HG03571 (cell line): ENCODE measurements at regions not wholly inside any gene's neighbourhood (a gene's known extent, or its start where the extent isn't known, plus 50 kb on each side); places are given as distances from the start of the nearest gene placed in this dataset.

ENCODE experiments used
- ATAC-seq: cut with Tn5 transposase; IDR thresholded peaks from one replicate; pipeline ENCODE4 v1.9.1; 2021; ENCODE audit not compliant: unreplicated experiment

DNA sequence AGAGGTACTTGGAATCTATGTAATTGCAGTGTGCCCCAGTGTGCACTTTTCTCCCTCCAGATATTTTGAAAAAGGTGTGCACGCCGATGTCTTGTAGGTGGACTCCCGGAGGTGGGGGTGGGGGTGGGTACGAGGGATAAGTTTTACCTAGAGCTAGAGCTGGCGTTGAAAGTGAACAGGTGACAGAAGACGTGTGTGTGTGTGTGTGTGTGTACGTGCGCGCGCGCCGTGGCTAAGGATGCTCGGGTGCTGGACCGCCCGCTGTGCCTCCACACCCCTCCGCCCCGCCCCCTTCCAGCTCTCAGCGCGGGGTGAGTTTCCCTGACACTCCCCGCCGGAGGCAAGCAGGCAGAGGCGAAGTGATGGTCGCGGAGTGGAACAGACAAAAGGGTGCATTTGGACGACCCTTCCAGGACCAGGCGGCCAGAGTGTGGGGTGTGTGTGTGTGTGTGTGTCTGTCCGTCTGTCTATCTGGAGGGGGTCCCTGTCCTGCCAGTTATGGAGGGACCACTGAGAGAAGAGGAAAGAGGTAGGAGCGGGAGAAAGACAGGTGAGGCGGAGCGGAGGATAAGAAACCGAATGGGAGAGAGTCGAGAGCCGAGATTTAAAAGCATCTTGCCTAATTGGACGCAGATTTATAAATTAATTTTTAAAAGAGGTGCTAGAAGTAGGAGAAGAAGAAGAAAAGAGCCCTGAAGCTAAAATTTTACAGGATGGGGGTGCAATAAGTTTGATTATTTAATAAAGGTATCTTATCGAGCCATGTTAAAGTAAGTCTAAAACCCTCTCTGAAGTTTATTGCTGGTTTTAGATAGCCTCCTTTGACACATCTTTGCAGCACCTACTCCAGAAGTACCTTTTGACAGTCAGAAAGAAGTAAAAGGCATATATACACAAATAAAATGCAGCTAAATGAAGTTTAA is 335.8 kb upstream of the THRB start:
- ATAC-seq = no peak

DNA sequence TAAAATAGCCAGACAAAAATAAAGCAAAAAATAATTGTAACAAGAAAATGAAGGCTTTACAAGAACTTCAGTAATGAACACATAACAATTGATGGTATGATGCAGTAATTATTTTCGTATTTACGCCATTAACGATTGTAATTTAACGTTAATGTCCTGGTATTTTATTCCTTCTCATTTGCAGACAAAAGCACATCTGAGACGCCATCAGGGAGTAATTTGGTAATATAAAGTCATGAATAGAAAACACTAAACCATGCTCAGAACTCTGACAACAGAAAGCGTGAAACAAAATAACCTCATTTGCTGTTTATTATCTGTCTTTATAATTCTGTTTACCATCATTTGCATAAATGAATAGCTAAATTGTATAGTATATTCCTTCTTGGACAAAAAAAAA is 336.6 kb upstream of the THRB start:
- ATAC-seq = no peak

DNA sequence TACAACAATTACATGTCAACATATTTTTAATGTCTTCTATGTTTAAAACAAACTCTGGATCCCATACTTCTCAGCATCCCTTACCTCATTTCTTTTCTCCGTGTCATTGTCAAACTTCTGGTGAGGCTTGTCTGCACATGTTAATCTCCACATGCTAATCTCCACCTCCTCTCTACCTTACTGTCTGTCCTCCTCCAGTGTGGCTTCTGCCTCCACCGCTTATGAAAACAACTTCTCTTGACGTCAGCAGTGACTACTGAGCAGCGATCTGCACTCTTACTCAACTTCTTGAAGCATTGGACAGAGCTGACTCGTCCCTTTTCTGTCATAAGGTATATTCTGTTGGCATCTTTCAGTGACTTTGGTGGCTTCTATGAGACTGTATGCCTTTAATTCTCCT is 338.2 kb upstream of the THRB start:
- ATAC-seq = no peak

DNA sequence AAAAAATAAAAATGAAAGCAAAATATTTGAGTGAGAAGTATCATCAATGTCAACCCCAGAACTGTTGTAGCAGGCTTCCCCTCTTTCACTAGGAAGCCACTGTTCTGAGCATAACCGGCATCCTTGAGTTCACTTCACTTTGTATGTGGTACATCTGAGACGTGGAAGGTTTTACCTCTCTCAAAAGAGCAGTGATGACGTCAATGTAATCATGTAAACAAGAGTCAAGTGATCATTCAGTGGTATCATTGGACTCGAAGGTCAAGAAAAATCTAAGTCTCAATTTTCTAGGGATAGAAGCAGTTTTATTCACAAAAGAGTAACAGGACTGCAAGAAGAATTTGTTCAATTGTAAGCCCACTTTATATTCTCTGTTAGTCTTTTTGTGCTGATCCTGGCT is 339.8 kb upstream of the THRB start:
- no peak for ATAC-seq

DNA sequence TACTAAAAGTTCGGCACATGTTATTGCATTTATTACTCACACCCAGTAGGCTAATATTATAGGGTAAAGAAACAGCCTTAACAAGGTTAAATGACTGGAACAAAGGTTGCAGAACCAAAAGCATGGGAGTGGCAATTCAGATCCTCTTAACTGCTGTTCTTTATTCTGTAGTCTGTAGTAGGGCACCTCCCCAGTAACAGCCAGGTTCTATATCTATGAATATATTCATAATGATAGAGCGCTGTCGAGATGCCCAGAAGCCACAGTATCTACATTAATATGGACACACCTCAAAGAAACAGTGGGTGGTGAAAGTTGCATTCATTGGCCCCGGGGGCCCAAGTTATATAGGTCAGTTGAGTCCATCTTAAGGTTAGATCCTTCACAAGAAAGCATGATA is 340.9 kb upstream of the THRB start:
- ATAC-seq = no peak

DNA sequence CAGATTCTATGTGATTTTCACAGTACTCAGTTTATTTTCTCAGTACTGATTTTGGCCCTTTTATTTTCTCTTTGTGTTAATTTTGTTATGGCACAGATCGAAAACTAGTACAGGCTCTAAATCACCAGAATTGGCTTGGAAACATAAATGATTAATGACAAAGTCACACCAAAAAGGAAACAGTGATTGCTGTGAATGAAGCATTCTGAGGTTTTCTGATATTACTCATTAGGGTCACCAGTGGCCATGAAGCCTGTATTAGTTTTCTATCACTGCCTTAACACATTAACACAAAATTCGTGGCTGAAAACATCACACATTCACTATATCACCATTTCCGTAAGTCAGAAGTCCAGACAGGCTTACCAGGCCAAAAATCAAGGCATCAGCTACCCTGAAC is 343.0 kb upstream of the THRB start:
- ATAC-seq = no peak

DNA sequence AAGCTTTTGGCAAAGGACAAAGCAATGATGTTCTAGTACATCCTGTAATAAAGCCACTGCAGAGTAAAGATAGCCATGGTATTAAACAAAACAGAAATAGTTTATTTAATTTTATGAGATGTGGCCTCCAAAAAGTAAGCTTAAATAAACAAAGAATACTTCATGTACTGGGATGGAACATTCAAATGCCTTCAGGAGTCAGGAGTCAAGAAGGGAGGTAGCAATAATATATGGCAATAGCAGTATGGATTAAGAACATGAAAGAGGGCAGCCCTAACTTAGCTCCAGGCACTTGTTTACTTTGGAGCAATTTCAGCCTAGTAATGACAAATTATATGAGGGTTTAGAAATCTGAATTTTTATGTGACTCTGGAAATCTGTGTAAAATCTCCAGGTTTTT is 343.9 kb upstream of the THRB start:
- no peak for ATAC-seq

DNA sequence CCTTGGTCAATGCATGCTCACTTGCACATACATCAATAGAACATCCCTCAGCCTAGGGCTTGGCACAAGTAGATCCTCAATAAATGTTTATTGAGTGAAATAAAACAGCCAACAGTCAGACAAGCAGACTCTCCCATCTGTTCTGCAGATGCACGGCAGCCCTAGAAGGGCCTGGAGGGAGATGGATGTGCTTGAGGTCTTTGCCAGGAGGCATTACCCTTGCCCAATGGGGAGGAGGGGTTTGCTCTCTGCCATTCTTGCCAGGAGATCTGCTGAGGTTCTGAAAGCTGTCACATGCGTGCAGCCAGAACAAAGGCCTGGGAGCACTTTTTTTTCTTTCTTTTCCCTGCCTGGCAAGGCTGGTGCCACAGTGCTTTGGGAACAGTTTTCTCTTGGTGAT is 349.3 kb upstream of the THRB start:
- ATAC-seq = no peak

DNA sequence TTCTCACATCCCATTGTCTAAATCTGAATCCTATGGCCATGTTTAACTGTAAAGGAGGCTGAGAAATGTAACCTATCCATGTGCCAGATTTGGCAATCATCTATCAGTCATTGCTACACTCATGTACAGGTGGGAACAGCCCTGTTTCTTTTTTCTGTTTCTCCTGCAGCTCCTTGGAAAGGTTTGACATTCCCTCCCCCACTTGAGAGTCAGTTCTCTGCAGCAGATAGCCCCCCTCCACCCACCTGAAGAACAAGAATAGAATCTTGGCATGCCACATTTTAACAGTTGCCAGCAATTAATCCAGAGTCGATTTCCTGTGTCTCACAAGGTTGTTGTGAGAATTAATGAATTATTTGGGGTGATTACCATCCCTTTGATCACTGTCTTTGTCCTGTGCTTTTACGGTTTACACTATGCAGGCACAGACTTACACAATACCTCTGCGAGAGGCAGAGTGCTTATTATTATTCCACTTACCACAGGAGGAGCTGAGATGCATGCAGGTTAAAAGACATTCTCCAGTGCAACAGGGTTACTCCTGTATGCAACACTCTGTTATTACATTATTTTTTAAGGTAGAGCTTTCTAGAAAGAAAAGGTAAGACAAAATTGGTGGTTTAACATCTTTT is 351.0 kb upstream of the THRB start:
- no peak for ATAC-seq

DNA sequence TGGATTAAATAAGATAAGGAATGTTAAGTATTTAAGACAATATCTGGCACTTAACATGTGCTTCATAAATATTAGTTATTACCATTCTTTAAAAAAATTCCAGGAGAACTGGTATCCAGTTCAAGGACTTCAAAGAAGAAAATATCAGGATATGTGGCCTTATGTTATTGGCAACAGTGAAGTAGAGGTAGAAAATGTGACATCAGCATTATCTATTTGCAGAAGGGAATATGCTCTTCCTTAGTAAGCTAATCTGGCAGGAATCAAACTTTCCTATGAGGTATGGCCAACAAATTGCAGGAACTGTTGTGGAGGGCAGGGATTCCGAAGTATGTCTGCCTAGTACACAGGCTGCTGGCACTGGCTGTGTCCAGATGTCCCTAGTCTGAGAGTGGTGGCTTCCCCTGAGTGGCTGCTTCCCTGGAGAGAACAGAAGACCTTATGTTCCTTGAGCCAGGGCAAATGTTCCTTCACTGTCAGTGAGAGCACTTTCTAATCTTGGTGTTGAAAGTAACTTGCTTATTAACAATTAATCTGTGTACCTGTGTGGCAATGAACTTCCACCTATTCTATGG is 351.7 kb upstream of the THRB start:
- ATAC-seq = no peak

DNA sequence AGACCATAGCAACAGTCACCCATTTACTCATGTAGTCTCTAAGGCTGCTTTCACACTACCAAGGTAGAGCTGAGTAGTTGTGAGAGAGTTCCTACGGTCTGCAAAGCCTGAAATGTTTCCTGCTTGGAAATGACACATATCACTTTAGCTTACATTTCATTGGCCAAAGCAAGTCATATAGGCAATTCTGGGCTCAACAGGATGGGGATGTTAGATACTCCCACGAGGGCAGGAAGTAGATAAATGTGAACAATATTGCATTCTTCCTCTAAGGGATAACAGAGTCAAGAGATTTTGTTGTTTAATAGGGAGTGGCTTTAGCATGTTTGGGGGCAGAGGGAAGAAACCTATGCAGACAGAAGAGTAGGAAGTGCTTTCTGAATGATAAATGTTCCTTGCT is 355.6 kb upstream of the THRB start:
- no peak for ATAC-seq

DNA sequence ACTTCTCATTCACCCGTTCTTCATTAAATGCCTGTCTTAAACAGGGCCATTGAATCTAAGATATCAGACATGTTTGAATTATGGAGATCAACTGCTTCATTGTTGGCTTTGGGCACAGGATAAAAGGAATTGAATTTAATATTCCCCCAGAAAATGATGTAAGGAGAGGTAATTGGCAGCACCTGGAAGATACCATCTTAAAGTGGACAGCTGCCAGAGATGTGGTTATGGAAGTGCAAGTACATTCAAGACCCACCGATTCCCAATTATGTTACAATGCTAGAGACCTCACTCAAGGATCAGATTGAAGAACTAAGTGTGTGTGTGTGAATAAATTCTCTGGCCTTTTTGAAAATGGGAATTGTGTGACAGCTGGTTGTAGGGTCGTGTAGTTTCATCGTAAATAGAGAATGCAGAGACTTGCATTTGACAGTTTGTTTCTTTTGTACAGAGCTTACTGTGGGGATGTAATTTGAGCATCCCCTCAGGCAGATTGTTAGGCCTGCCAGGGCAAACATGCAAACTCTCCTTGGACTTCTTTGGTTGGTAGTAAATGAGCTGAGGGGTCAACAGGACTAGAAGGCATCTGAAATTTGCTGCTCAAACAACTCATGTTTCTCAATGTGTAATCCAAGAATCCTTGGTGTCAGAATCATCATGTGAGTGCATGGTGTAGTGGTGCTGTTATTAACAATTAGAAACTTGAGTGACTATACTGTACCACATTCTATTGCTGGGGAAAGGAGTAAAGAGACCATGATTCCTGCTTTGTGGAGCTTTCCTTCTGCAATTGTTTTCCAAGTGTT is 359.2 kb upstream of the THRB start:
- no peak for ATAC-seq

DNA sequence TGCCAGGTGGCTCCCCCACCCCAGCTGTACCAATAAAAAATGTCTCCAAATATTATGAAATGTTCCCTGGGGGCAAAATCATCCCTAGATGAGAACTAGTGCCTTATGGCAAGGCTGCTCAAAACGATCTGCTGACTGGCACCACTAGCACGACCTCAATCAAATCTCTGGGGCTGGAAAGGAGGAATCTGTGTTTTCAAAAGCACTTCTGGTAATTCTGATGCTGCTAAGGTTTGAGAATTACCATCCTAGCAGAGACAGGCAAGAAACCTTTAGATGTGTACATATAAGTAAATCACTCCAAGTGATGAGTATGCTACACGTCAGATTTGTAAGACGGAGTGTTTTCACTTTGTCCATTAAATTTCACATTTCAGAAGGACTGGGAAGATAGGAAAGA is 360.1 kb upstream of the THRB start:
- no peak for ATAC-seq

DNA sequence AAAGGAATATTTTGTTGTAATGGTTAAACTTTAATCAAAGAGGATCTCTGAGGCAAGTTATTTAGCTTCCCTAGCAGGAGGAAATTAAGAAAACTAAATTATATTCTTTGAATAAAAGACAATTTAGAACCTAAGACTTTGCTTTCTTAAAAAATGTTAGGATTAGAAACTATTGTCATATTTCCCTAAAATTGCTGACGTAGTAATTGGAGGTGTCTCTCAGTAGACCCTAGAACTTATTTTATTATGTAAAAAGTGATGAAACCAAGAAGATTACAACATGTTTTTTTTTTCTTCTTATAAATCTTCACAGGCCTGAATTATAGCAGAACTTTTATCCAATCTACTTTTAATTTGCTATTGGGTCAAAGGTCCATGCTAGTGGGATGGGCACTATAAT is 363.3 kb upstream of the THRB start:
- no peak for ATAC-seq

DNA sequence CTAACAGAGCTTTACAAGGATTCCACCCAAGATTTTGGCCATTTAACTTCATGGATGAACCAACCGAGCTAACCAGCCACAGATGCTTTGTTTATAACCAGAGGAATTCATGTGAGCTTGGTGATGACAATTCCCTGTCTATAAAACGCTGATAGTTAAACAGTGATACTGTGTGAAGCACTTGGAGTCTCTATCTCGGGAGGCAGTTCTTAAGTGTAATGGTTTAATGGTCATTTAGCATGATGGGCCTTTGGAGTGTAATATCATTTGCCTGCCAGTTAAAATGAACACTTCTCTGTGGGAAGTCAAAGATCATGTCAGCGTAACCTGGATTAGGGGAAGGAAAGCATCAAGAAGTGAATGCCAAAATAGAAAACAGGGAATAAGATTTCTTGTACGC is 368.6 kb upstream of the THRB start:
- ATAC-seq = no peak

DNA sequence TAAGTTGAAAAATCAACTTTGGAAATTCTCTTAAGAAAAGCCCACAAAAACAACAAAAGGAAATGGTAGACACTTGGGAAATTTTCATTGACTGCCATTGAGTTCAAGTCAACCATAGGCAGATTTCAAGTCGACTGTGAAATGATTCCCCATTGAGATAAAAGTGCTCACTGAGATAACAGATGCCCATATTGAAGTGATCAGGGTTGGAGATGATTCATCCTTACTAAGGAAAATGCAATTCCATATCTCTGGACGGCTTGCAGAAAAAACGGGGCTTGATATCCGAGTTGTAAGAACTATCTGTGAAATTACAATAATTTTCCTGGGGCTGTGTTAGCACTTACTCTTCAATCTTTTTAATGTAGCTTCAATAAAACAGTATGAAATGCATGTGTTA is 373.1 kb upstream of the THRB start:
- no peak for ATAC-seq

DNA sequence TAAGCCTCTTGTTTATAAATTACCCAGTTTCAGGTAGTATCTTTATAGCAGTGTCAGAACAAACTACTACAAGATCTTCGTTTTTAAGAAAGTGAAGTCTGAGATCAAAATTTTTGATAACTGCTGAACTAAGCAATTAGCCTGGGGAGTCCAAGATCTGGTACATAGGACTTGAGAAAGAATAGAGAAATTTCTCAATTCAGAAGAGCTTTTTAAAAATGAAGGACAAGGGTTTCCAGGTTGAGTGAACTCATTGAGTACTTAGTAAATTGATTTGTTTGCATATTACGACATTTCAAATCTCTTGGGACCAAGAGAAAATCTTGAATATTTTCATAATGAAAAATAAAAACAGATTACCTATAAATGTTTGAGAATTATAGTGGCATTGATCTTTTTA is 386.6 kb upstream of the THRB start:
- ATAC-seq = no peak

DNA sequence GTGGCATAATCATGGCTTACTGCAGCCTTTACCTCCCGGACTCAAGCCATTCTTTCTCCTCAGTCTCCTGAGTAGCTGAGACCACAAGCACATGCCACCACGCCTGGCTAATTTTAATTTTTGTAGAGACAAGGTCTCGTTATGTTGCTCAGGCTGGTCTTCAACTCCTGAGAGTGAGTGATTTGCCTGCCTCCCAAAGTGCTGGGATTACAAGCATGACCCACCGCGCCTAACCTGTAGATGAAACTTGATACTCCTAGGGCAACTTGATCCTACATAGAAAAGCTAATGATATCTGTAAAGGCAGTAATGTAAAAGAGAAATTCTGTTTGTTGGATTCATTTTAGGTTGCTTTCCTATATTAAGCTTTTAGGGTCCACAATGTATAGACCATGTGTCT is 391.9 kb upstream of the THRB start:
- ATAC-seq = no peak

DNA sequence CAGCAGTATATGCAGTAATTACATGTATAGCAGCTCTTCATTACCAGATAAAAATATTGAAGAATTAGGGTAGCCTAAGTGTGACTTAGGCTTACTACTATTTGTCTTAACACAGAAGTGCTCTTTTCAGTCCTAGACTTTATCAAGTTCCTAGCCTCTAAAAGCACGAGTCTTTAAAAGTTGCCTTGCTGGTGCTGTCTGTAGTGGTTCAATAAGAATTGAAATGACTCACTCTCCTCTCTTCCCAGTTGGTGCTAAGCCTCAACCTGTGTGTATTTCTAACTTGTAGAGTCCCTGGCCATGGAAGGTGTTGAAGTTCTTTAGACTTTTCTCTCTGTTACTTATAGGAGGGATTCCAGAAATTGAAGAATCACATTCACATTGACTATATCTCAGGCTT is 395.4 kb upstream of the THRB start:
- ATAC-seq = no peak

DNA sequence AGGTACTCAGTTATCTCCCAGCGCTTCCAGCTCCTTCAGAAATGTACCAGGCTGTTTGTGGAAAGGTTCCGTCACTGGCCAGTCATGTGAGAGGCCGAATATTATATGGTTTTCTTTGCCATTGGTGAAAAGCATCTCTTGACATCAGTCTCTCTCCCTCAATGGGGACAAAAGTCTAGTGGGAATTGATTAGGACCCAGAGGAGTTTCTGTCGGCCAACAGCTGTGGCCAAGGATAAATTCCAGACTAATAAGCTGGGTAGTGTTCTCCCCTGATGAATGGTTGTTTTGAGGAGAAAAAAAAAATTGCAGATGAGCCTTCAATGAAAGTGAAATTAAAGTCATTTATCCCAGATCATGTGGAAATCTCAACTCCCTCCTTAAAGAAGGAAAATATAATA is 404.7 kb upstream of the THRB start:
- no peak for ATAC-seq

DNA sequence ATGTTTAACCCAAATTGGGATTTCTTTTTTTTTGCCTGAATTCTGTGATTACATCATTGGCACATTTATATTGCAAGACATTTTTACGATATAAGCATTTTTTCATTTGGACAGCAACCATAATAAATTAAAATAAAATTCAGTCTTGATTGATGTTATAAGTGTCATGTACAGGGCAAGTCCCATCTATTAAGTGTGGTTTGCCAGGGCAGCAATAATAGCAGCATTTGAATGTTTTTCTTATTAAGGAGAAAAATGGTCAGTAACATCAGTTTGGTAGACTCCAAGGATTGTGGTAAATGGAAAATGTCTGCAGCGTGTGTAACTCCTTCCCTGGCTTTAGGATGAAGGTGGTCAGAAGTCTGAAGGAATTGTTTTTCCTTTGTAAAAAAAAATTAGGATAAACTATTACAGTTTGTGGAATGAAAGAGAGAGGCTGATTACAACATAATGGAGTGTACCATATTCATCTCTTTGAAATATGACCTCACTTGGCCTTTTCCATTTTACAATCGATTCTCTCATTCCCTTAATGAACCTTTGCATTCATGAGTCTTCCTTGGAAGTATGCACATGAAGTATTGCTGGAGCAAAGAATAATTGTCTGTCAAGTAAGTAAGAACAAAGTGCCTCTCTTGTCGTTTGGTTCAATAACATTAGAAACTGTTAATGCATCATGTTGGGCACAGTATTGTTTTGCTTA is 405.4 kb upstream of the THRB start:
- ATAC-seq = no peak
